Mesothelial cell of epicardium (in vitro differentiated cells): ENCODE measurements at regions not wholly inside any gene's neighbourhood (a gene's known extent, or its start where the extent isn't known, plus 50 kb on each side); places are given as distances from the start of the nearest gene placed in this dataset.

Experiments used
- DNase-seq, 2 experiments: peaks; one replicate each; pipeline ENCODE4 v3.0.0; 2021; ENCODE audit warnings: low spot score in 2 of 2; ENCODE audit not compliant: unreplicated experiment in 2 of 2
- H3K27ac Mint-ChIP-seq: 2 replicates; pipeline ENCODE4 v1.8.0; 2021; ENCODE audit warnings: mixed read lengths
- H3K27me3 Mint-ChIP-seq: 2 replicates; pipeline ENCODE4 v1.8.0; 2021; ENCODE audit warnings: low read depth, mixed read lengths
- H3K36me3 Mint-ChIP-seq: 2 replicates; pipeline ENCODE4 v1.8.0; 2021; ENCODE audit warnings: mixed read lengths
- H3K4me1 Mint-ChIP-seq: 2 replicates; pipeline ENCODE4 v1.8.0; 2021; ENCODE audit warnings: mixed read lengths
- H3K4me3 Mint-ChIP-seq: 2 replicates; pipeline ENCODE4 v1.8.0; 2021; ENCODE audit warnings: mild to moderate bottlenecking, moderate library complexity, mixed read lengths
- H3K9me3 Mint-ChIP-seq: 2 replicates; pipeline ENCODE4 v1.8.0; 2021; ENCODE audit warnings: mixed read lengths
- TF ChIP-seq, protein P1 (sequence below): fragments of 200-600 bp; sonication (generic); IDR thresholded peaks from one replicate; pipeline ENCODE4 v1.5.0; 2021; ENCODE audit warnings: antibody characterized with exemption; ENCODE audit not compliant: unreplicated experiment

DNA sequence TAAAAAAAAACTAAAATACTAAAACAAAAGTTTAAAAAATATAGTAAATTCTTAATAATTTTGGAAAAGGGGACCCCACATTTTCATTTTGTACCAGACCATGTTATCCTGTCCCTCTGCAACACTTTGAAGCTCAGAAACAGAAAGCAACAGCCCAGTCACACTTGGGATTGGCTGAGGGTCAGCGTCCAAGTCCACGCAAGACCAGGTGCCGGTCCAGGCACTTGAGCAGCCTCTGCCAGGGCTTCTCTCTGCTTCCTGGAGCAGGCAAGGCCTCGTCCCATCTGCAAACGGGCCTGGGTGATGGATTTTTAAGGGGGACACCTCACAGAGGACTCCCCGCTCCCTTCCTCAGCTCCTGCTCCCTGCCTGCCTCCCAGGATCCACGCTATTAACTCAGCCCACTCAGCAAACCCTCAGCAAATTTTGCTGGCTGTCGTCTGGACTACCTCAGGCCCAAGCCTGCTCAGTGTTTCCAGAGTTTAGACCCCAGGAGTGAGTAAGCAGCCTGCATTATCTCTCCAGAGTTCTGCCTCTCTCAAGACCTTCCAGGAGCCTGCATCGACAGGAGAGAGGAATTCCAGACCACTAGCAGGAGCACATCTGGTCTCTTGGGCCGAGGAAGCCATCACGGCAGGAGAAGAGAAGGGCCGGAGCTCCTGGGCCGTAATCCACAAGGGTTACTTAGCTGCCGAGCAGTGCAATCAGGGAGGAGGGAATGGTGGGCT, 67.4 kb upstream of the CALM2 start:
- no peak for DNase-seq
- no peaks in the 10 kb centered on the region for H3K36me3 Mint-ChIP-seq

DNA sequence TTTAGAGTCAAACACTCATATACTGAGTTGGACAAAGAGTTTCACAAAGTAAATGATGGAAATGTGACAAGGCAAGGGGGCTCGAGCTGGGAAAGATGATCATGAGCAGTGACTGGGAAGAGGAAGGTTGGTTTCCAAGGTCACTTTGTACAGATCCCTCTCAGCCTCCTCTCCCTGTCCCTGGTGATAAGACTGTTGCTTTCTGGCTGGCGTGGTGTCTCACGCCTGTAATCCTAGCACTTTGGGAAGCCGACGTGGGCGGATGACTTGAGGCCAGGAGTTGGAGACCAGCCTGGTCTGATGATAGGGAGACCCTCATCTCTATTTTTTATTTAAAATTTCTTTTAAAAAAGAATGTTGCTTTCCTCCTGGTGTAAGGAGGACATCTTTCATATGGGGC, 65.4 kb upstream of the CALM2 start:
- H3K4me1 Mint-ChIP-seq: peaks cover 43% of the 10 kb centered on the region
- H3K4me3 Mint-ChIP-seq: no peak overlapping the region
- peaks cover 19% of the 10 kb centered on the region for H3K27me3 Mint-ChIP-seq
- TF ChIP-seq, protein P1, sequence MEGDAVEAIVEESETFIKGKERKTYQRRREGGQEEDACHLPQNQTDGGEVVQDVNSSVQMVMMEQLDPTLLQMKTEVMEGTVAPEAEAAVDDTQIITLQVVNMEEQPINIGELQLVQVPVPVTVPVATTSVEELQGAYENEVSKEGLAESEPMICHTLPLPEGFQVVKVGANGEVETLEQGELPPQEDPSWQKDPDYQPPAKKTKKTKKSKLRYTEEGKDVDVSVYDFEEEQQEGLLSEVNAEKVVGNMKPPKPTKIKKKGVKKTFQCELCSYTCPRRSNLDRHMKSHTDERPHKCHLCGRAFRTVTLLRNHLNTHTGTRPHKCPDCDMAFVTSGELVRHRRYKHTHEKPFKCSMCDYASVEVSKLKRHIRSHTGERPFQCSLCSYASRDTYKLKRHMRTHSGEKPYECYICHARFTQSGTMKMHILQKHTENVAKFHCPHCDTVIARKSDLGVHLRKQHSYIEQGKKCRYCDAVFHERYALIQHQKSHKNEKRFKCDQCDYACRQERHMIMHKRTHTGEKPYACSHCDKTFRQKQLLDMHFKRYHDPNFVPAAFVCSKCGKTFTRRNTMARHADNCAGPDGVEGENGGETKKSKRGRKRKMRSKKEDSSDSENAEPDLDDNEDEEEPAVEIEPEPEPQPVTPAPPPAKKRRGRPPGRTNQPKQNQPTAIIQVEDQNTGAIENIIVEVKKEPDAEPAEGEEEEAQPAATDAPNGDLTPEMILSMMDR: no peak
- H3K9me3 Mint-ChIP-seq: no peaks in the 10 kb centered on the region
- no peaks in the 10 kb centered on the region for H3K36me3 Mint-ChIP-seq
- no peak overlapping the region for H3K27ac Mint-ChIP-seq
- DNase-seq: no peak

More for the DNA sequence above, 67.4 kb upstream of the CALM2 start:
- Mint-ChIP-seq H3K27me3 (peaks cover 25% of the 10 kb centered on the region), H3K27ac (no peak overlapping the region), H3K4me3 (no peak overlapping the region), H3K4me1 (peaks cover 22% of the 10 kb centered on the region), H3K9me3 (no peaks in the 10 kb centered on the region)
- TF ChIP-seq, protein P1: no peak

GRCh38 chr2:47239119-47239969, 63.0 kb upstream of the CALM2 start:
- no peak for DNase-seq
- Mint-ChIP-seq H3K27me3 (peaks cover 21% of the 10 kb centered on the region), H3K36me3 (no peaks in the 10 kb centered on the region), H3K4me1 (peaks cover 50% of the 10 kb centered on the region), H3K27ac (no peak overlapping the region), H3K4me3 (no peak overlapping the region), H3K9me3 (no peaks in the 10 kb centered on the region)
- TF ChIP-seq, protein P1: no peak

GRCh38 chr2:47238638-47239037, 62.3 kb upstream of the CALM2 start:
- Mint-ChIP-seq H3K4me1 (peaks cover 44% of the 10 kb centered on the region), H3K27ac (peak overlapping the region; percentile 55), H3K9me3 (no peaks in the 10 kb centered on the region), H3K36me3 (no peaks in the 10 kb centered on the region), H3K27me3 (peaks cover 16% of the 10 kb centered on the region), H3K4me3 (no peak overlapping the region)
- TF ChIP-seq, protein P1: no peak
- no peak for DNase-seq

DNA sequence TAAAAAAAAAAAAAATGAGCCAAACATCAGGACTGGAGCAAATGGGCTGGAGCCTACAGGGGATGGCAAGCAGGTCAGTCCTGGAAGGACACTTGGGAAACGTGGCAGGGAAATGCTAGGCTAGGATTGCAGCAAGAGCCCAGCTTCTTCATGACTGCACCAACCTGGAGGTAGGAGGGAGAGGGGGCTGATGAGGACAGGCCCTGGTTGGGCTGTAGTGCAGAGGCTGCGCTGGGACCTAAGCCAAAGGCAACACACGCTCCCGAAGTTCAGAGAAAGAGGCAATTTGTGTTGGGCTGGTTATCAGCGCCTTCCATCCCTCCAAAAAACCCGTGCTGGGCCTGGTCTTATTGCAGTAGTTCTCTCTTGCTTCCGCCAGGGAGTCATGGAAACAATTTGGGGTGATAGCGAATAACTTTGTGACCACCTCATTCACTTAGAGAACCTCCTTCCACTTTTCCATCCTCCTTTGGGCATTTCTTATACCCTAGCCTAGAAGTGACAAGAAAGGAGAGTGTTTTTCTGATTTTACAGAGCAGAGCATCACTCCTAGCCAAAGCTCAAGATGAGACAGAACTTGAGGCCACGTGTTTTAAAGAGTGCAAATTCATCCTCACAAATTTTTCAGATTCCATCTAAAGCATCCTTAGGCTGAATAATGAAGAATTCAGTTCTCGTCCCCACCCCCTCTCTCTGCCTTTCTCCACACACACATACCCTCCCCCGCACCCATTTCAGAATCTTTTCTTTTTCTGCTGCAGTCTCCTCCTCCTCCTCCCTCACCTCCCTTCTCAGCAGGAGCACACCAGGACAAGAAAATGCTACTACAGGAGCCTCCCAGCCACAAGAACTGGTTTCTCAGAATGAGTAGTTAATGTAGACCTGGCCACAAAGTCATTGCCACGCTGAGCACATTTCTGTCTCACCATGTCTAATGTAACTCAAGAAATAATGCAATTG, 61.3 kb upstream of the CALM2 start:
- TF ChIP-seq, protein P1: no peak
- no peak overlapping the region for H3K4me3 Mint-ChIP-seq
- H3K9me3 Mint-ChIP-seq: no peaks in the 10 kb centered on the region
- H3K36me3 Mint-ChIP-seq: no peaks in the 10 kb centered on the region
- DNase-seq: peak; percentile 31 to 55
- H3K27ac Mint-ChIP-seq: peak overlapping the region; percentile 94
- H3K27me3 Mint-ChIP-seq: peaks cover 16% of the 10 kb centered on the region
- H3K4me1 Mint-ChIP-seq: peaks cover 47% of the 10 kb centered on the region
